ENCODE measurements at regions not wholly inside any gene's neighbourhood (a gene's known extent, or its start where the extent isn't known, plus 50 kb on each side); places are given as distances from the start of the nearest gene placed in this dataset.

DNA sequence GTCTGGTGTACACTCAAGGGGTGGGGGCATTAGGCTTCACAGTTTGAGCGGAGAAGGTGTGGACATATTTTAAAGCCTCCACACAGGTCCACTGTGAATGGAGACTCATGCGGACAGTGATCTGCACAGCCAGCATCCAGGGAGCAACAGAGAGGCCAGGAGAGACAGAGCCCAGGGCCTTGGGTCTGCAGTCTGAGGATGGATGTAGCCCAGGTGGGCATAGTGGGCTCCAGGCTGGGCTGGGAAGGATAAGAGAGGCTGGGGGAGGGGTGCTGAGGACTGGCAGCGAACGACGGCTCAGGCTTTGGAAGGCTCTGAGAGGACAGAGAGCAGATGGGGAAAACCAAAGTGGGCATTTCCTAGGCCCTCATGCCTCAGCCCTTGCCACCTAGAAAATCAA is 128.8 kb downstream of the PAPOLA start:
- H3K4me3 ChIP-seq (ENCODE audit: insufficient read depth, low read length, poor library complexity, severe bottlenecking), result no peak overlapping the region
- no peaks in the 10 kb centered on the region for H3K9me2 ChIP-seq (replicated peaks; ENCODE audit: insufficient read depth, low read length)
- no peaks in the 10 kb centered on the region for H3K9me3 ChIP-seq (ENCODE audit: insufficient read depth, low read length)
- no peak for TF ChIP-seq CTCF (IDR thresholded peaks at IDR 0.05; ENCODE audit: insufficient read depth, low read length, poor library complexity, severe bottlenecking)
- TF ChIP-seq EZH2phosphoT487 (conservative IDR thresholded peaks at IDR 0.05; ENCODE audit: low read length), result no peak
- H4K20me1 ChIP-seq (ENCODE audit: low read depth, low read length), result no peaks in the 10 kb centered on the region
- no peak overlapping the region for H2AFZ ChIP-seq (ENCODE audit: low read depth, low read length, severe bottlenecking)
- H3K36me3 ChIP-seq (ENCODE audit: low read length), result no peaks in the 10 kb centered on the region
- no peak overlapping the region for H3K27ac ChIP-seq (ENCODE audit: low read depth, low read length)
- H3K79me2 ChIP-seq (ENCODE audit: insufficient read depth, low read length), result no peaks in the 10 kb centered on the region
- H3K9ac ChIP-seq (ENCODE audit: low read length), result no peak overlapping the region
- H3K27me3 ChIP-seq (ENCODE audit: low read length), result no peaks in the 10 kb centered on the region
- H3K4me2 ChIP-seq (ENCODE audit: low read depth, low read length, poor library complexity, severe bottlenecking), result no peak overlapping the region
- no peaks in the 10 kb centered on the region for H3F3A ChIP-seq (ENCODE audit: insufficient read depth)

GRCh38 chr14:96631621-96632362 is 129.6 kb downstream of the PAPOLA start:
- no peak overlapping the region for H2AFZ ChIP-seq (ENCODE audit: low read depth, low read length, severe bottlenecking)
- H3K9ac ChIP-seq (ENCODE audit: low read length), result no peak overlapping the region
- no peak overlapping the region for H3K4me2 ChIP-seq (ENCODE audit: low read depth, low read length, poor library complexity, severe bottlenecking)
- no peaks in the 10 kb centered on the region for H3K27me3 ChIP-seq (ENCODE audit: low read length)
- H3K79me2 ChIP-seq (ENCODE audit: insufficient read depth, low read length), result no peaks in the 10 kb centered on the region
- no peaks in the 10 kb centered on the region for H3K9me3 ChIP-seq (ENCODE audit: insufficient read depth, low read length)
- no peaks in the 10 kb centered on the region for H3K9me2 ChIP-seq (replicated peaks; ENCODE audit: insufficient read depth, low read length)
- H3K27ac ChIP-seq (ENCODE audit: low read depth, low read length), result no peak overlapping the region
- TF ChIP-seq EZH2phosphoT487 (conservative IDR thresholded peaks at IDR 0.05; ENCODE audit: low read length), result no peak
- no peak for TF ChIP-seq CTCF (IDR thresholded peaks at IDR 0.05; ENCODE audit: insufficient read depth, low read length, poor library complexity, severe bottlenecking)
- H3K4me3 ChIP-seq (ENCODE audit: insufficient read depth, low read length, poor library complexity, severe bottlenecking), result no peak overlapping the region
- H3F3A ChIP-seq (ENCODE audit: insufficient read depth), result no peaks in the 10 kb centered on the region
- no peaks in the 10 kb centered on the region for H3K36me3 ChIP-seq (ENCODE audit: low read length)
- no peaks in the 10 kb centered on the region for H4K20me1 ChIP-seq (ENCODE audit: low read depth, low read length)

DNA sequence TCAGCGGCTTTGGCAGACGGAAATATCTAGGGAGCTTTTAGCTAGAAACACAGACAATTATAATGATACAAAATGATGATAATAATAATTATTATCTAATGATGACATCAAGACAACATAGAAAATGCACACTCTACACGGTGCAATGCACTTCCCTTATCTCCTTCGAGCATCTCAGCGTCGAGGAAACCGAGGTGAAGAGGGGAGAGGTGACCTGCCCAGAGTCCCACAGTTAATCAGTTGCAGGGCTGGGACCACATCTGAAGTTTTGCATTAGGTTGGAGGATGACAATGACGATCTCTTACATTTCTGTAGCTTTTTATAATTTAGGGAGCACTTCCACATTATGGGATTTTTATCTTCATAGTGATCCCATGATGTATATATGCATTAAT is 130.2 kb downstream of the PAPOLA start:
- Histone ChIP-seq H3K9me3 (ENCODE audit: insufficient read depth, low read length) (no peaks in the 10 kb centered on the region), H4K20me1 (ENCODE audit: low read depth, low read length) (no peaks in the 10 kb centered on the region), H3K4me2 (ENCODE audit: low read depth, low read length, poor library complexity, severe bottlenecking) (no peak overlapping the region), H3K27me3 (ENCODE audit: low read length) (no peaks in the 10 kb centered on the region), H3K9me2 (replicated peaks; ENCODE audit: insufficient read depth, low read length) (no peaks in the 10 kb centered on the region), H3K4me3 (ENCODE audit: insufficient read depth, low read length, poor library complexity, severe bottlenecking) (no peak overlapping the region), H2AFZ (ENCODE audit: low read depth, low read length, severe bottlenecking) (no peak overlapping the region), H3K9ac (ENCODE audit: low read length) (no peak overlapping the region), H3K36me3 (ENCODE audit: low read length) (no peaks in the 10 kb centered on the region), H3K79me2 (ENCODE audit: insufficient read depth, low read length) (no peaks in the 10 kb centered on the region), H3K27ac (ENCODE audit: low read depth, low read length) (no peak overlapping the region), H3F3A (ENCODE audit: insufficient read depth) (no peaks in the 10 kb centered on the region)
- no peak for TF ChIP-seq EZH2phosphoT487 (conservative IDR thresholded peaks at IDR 0.05; ENCODE audit: low read length)
- TF ChIP-seq CTCF (IDR thresholded peaks at IDR 0.05; ENCODE audit: insufficient read depth, low read length, poor library complexity, severe bottlenecking), result no peak

Data from SU-DHL-6 (cell line).